ENCODE measurements at regions not wholly inside any gene's neighbourhood (a gene's known extent, or its start where the extent isn't known, plus 50 kb on each side); places are given as distances from the start of the nearest gene placed in this dataset.

GRCh38 chrX:67338262-67338661 lies 205.6 kb upstream of the AR start:
- no peak for TF ChIP-seq CTCF (IDR thresholded peaks at IDR 0.05 in 4 of 5, conservative IDR thresholded peaks at IDR 0.05 in 1 of 5)
- no peak for TF ChIP-seq POLR2A (IDR thresholded peaks at IDR 0.05)
